CD4-positive, alpha-beta T cell treated with Interleukin-17A for 1 hour (primary cell): ENCODE measurements at regions not wholly inside any gene's neighbourhood (a gene's known extent, or its start where the extent isn't known, plus 50 kb on each side); places are given as distances from the start of the nearest gene placed in this dataset.

Experiments used
- DNase-seq: peaks from one replicate; pipeline ENCODE4 v3.0.0-alpha.2; 2020

DNA sequence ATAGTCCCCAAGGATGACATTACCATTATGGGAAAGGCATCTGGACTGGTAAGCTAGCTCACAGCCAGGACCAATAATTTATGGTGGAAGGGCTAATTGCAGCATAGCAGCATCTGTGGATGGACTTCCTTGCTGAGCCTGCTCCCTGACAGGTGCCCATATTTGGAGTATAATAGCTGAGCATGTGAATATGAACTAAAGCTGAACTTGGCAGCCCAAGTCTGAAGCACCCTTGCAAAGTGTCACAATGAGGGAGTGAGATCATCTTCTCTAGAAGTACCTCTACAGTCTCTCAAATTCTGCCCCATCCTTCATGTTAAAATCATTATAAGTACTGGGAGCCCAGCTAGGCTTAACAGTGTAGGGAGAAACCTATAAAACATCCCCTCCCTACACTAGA lies 128.2 kb upstream of the INPP4B start:
- DNase-seq: no peak

- DNase-seq: no peak
Measured at GRCh38 chr4:142975618-142976017, 129.5 kb upstream of the INPP4B start.

- DNase-seq: no peak
Measured at GRCh38 chr4:142976482-142976881, 130.4 kb upstream of the INPP4B start.

DNA sequence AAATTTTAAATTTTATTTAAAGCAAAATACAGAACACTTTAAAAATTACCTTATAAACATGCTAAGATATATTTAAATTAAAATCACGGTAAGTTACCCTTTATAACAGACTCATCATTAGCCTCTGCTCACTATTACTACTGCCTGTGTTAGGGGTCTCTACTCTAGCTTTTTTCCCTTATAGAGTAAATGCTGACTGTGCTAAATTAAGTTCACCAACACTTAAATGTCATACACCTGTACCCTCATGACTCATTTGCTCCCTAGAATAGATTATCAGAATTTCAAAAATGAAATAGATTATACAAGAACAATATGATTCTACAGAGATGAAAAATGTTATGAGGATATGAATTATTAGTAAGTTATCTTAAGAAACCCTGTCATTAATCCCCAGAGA lies 131.1 kb upstream of the INPP4B start:
- DNase-seq: no peak

DNA sequence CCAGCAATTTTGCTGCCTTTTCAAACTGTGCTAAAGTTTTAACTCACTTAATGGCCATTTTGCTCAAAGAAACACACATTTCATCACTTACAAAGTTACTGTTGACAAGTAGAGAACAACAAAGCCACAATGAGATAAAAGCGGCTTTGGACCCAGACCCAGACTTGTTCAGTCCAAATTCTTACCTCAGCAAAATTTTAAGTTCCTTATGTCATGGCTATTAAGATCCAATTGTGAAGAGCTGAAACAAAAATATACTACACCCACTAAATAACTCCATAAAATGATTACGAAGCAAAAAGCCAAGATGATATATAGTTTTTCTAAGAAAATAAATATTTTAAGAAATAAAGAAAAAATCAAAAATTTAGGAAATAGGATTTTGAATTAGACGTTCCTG lies 137.0 kb upstream of the INPP4B start:
- no peak for DNase-seq

- no peak for DNase-seq
Measured at GRCh38 chr4:142983589-142983988, 137.5 kb upstream of the INPP4B start.

DNA sequence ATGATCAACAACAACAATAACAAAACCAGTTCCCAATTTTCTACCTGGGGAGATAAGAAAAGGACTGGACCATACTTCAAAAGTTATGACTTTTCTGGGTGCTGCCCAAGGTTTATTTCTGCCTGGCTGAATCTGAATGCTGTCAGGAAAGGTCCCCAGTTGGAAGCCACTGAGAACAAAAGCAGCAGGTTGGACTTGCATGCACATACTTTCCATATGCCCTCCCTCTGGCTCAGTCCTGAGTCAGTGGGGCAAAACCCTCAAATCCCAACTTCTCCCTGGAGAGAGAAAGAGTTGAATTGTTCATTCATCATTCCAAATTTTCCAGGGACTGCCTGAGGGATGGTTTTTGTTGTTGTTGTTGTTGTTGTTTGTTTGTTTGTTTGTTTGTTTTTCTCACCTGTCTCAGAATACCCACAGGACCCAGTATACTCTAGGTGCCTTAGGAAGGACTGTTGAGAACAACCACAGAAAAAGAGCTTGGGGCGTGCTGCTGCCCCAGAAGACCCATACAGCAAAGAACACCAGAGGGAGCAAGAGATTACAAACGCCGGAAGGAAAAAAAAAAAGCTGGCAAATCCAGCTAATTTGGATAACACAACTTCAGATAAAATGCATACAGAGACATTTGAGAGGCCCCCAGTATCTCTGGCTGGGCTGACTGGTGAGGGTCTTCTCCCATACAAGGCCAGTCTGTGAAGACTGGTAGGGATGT lies 138.9 kb upstream of the INPP4B start:
- no peak for DNase-seq

DNA sequence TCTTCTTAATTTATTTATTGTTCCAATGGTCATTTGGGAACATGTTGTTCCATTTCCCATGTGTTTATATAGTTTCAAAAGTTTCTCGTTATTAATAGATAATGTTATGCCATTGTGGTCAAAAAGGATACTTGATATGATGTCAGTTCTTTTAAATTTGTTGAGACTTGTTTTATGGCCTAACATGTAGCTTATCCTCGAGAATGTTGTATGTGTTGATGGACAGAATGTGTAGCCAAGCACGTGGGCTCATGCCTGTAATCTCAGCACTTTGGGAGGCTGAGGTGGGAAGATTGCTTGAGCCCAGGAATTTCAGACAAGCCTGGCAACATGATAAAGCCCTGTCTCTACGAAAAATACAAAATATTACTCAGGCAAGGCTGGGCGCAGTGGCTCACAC lies 168.5 kb upstream of the USP38 start:
- no peak for DNase-seq

DNA sequence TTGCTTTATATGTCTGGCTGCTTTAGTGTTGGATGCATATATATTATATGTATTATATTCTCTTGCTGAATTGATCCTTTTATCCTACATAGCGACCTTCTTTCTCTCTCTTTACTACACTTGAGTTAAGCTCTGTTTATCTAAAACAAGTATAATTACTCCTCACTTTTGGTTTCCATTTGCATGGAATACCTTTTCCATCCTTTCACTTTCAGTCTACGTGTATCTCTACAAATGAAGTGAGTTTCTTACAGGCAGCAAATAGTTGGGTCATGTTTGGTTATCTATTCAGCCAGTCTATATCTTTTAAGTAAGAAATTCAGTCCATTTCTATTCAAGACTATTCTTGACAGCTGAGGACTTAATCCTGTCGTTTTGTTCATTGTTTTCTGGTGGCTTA lies 167.5 kb upstream of the USP38 start:
- DNase-seq: no peak

DNA sequence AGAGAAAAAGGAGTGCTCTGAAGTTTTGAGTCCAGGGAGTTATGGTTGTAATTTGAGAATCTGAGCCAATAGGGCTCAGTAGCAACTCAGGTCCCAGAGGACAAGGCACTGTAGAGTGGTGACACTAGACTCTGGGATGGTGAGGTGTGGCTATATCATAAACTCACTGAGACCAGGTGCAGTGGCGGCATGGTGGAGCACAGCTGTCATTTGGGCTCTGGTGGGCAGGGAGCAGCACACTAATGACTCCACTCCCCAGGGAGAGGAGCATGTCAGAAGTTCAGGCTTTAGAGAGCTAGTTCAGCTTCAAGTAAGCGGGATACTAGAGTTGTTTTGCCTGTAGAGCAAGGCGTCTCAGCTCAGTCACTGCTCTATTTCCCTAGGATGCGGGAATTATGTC lies 165.4 kb upstream of the USP38 start:
- no peak for DNase-seq

DNA sequence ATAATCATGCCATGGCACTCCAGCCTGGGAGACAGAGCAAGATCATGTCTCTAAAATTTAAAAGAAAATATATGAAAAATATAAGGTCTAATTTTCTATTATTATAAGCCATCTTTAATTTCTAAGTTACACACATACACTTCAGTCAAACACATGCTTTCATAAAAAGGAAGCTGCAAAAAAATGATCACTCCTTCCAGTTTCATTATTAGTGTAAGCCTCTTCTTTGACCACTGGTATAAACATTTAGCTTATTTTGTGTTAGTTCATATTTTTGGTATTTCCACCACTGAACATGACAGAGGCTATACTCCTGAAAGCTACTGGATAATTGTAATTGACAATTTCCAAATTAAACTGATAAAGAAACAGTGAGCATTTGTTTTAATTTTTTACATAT lies 163.3 kb upstream of the USP38 start:
- no peak for DNase-seq

- no peak for DNase-seq
Measured at GRCh38 chr4:143023239-143023918, 161.3 kb upstream of the USP38 start.

GRCh38 chr4:143025081-143025704 lies 159.5 kb upstream of the USP38 start:
- peak; percentile 1 for DNase-seq

DNA sequence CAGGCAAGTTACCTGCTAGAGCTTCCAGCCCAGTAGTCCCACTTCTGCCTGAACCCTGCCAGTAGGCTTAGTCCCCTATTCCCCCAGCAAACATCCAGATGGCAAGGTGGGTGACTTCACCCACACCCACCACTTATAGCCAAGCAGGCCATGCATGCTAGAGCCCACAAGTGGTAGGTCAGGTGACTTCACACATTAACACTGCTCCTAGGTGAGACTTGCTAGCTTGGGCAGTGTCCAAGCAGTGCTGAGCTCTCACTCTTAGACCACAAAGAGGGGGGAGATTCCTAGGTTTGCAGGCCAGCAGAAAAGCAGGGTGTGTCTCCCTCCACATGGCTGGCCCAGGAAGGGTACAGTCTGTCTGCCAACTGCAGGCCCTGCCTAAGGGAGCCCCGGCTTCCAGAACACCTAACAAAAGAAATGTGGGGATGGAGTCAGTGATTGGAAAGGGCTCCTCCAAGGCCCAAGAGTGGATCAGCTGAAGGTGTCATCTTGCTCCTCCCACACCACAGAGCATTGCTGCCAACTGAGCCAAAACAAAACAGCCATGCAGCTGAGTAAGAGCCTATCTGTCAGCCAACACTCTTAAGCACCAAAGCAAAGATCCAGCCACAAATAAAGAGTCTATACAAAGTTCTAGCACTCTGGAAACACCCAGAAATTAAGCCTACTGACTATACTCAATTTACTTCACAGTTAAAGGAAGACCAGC lies 158.1 kb upstream of the USP38 start:
- no peak for DNase-seq

GRCh38 chr4:143035661-143036060 lies 149.1 kb upstream of the USP38 start:
- DNase-seq: no peak

DNA sequence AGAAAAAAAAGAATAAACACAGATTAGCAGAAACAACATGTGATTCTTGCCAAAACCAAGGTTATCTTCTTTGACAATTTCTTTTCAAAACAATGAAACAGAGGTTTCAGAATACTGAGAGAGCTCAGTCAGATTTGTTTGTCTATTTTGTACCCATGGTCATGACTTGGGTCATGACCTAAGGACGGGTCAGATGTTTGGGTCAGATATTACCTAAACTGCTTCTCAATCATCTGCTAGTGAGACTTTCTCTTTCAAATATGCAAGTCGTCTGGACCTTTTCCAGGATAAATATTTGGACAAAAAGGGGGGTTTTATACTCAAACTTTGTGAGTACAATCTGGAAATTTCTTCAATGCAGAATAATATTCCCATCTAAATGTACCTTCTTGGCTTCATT lies 148.3 kb upstream of the USP38 start:
- DNase-seq: no peak

GRCh38 chr4:143046454-143046853 lies 138.3 kb upstream of the USP38 start:
- DNase-seq: no peak

DNA sequence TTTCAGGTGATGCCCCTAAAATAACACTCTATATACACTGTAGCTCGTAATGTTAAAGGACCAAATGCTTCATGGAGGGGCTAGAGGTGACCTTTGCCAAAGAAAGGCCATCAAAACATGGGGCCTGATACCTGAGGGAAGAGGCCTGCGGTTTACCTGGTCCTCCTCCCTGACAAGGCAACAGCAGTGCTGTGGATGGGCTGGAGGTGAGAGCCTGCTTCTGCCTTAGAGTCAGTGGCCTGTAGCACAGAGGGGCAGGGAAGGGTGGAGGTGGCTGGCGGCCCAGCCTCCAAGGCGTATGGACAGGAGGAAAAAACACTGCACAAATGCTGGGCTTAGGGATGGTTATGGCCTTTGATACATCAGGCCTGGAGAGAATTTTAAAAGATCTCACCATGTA lies 137.8 kb upstream of the USP38 start:
- no peak for DNase-seq

DNA sequence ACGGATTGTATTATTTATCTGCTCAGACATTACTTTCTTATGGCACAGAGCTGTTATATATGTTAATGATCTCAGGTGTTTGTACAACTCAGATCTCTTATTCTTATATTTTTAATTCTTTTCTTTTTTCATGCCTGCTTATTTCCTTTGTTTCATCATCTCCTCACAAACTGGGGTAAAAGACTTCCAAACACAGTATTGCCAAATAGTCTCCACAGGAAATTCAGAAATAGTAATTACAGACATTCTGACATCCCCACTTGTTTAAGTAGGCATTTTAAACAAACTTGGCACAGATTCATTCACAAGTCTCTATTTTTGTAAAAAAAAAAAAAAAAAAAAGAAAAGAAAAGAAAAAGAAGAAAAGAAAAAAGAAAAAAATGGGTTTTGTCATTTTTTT lies 129.7 kb upstream of the USP38 start:
- no peak for DNase-seq

DNA sequence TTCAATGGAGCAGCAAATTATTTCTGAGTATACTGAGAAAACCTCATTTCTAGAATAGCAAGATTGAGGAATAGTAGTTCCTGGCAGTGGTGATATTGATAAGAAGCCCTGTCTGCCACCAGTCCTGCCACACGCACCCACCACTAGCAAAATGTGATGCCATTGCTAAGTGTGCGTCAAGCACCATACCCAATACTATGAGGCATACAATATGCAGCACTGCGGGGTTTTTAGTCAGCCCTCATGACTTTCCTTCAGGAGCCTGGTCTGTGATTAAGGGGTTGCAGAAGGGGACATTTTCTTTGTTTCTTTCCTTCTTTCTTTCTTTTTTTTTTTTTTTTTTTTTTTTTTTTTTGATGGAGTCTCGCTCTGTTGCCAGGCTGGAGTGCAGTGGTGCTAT lies 128.7 kb upstream of the USP38 start:
- no peak for DNase-seq

- DNase-seq: no peak
Measured at GRCh38 chr4:143071351-143071750, 113.4 kb upstream of the USP38 start.

DNA sequence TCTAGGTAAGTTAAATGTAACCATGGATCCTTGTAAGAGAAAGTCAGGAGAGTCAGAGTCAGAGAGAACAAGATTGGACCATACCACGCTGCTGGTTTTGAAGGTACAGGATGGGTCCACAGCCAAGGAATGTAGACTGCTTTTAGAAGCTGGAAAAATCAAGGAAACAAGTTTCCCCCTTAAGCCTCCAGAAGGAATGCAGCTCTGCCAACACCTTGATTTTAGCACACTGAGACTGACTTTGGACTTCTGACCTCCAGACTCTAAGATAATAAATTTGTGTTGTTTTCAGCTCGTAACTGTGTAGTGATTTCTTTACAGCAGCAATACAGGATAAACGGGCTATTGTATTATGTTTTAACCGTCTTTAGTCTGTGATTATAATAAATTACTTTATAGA lies 108.0 kb upstream of the USP38 start:
- DNase-seq: no peak

DNA sequence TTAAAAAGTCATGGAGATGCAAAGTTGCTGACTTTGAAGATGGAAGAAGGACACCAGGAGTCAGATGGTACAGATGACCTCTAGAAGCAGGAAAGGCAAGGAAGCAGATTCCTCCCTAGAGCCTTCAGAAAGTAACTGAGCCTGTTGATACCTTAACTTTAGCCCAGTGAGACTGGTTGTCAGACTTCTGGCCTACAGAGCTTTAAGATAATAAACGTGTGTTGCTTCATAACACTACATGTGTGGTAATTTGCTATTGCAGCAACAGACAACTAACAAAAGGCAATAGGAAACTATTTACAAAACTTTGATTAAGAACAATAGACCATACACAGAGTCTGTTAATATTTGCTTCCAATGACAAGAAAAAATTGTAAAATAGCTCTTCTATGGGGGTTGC lies 102.0 kb upstream of the USP38 start:
- DNase-seq: no peak
